ENCODE measurements at regions not wholly inside any gene's neighbourhood (a gene's known extent, or its start where the extent isn't known, plus 50 kb on each side); places are given as distances from the start of the nearest gene placed in this dataset.

GRCh38 chr2:106018141-106018540 lies 176.0 kb downstream of the UXS1 start:
- TF ChIP-seq CTCF (IDR thresholded peaks at IDR 0.05) (no peak), POLR2A (IDR thresholded peaks at IDR 0.05) (no peak), POLR2AphosphoS5 (IDR thresholded peaks at IDR 0.05) (no peak), EP300 (IDR thresholded peaks at IDR 0.05; ENCODE audit: low read depth) (no peak)
